Mucosa of rectum (tissue), 2 donors: ENCODE measurements at regions not wholly inside any gene's neighbourhood (a gene's known extent, or its start where the extent isn't known, plus 50 kb on each side); places are given as distances from the start of the nearest gene placed in this dataset.

Experiments
- H3K27ac ChIP-seq, 2 donors: one replicate each; pipeline ENCODE4 v1.7.0; 2013; ENCODE audit warnings: inconsistent platforms in 2 of 2, low read depth in 2 of 2, low read length in 2 of 2
- H3K27me3 ChIP-seq, 2 donors: one replicate each; pipeline ENCODE4 v1.7.0; 2013; ENCODE audit warnings: low read length in 2 of 2; ENCODE audit not compliant: control insufficient read depth in 2 of 2, insufficient read depth in 2 of 2
- H3K36me3 ChIP-seq, 2 donors: one replicate each; pipeline ENCODE4 v1.7.0; 2013; ENCODE audit warnings: low read length in 2 of 2; ENCODE audit not compliant: control insufficient read depth in 2 of 2, insufficient read depth in 2 of 2
- H3K4me1 ChIP-seq, 2 donors: one replicate each; pipeline ENCODE4 v1.7.0; 2013; ENCODE audit warnings: low read length in 2 of 2, mild to moderate bottlenecking in 1 of 2; ENCODE audit not compliant: control insufficient read depth in 2 of 2, insufficient read depth in 2 of 2
- H3K4me3 ChIP-seq, 2 donors: one replicate each; pipeline ENCODE4 v1.7.0; 2013; ENCODE audit warnings: low read length in 2 of 2
- H3K9ac ChIP-seq, 2 donors: one replicate each; pipeline ENCODE4 v1.7.0; 2013; ENCODE audit warnings: low read length in 2 of 2, low read depth in 1 of 2, mild to moderate bottlenecking in 1 of 2
- H3K9me3 ChIP-seq, 2 donors: one replicate each; pipeline ENCODE4 v1.7.0; 2013; ENCODE audit warnings: low read length in 2 of 2; ENCODE audit not compliant: control insufficient read depth in 2 of 2
- donor health status: healthy.
- donor health status: Normal muscosa, but diverticular disease.

GRCh38 chr2:177326005-177326404 lies 61.5 kb upstream of the NFE2L2 start:
- Histone ChIP-seq H3K4me1 (peaks cover 14 to 29% of the 10 kb centered on the region in 2 donors), H3K9ac (no peak overlapping the region)

DNA sequence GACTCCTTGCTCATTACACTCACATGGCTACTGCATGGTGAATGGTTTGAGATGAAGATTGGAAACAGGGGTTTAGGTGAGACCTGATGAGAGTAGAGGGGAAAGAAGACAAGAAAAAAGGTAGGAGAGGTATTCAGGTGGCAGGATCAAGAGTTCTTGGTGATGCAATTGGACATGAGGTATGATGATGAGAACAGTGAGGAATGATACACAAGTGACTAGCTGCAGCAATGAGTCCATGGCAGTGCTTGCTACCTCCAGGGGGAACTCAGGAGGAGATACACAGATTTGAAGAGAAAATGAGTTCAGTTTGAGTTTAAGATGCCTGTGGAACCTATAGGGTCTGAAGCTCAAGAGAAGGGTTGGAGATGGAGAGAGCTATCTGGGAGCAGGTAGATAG lies 62.1 kb upstream of the NFE2L2 start:
- no peak overlapping the region for H3K9ac ChIP-seq
- H3K4me3 ChIP-seq = no peak overlapping the region
- no peaks in the 10 kb centered on the region for H3K27me3 ChIP-seq
- H3K4me1 ChIP-seq = peaks cover 14 to 29% of the 10 kb centered on the region in 2 donors
- H3K9me3 ChIP-seq = no peaks in the 10 kb centered on the region
- no peaks in the 10 kb centered on the region for H3K36me3 ChIP-seq
- H3K27ac ChIP-seq = no peak overlapping the region

More at GRCh38 chr2:177326005-177326404, 61.5 kb upstream of the NFE2L2 start:
- Histone ChIP-seq H3K27ac (no peak overlapping the region), H3K27me3 (no peaks in the 10 kb centered on the region), H3K9me3 (no peaks in the 10 kb centered on the region), H3K4me3 (no peak overlapping the region), H3K36me3 (no peaks in the 10 kb centered on the region)

- Histone ChIP-seq H3K27me3 (no peaks in the 10 kb centered on the region), H3K9ac (no peak overlapping the region), H3K27ac (no peak overlapping the region), H3K4me3 (no peak overlapping the region), H3K9me3 (no peaks in the 10 kb centered on the region), H3K4me1 (peaks cover 17 to 32% of the 10 kb centered on the region in 2 donors), H3K36me3 (no peaks in the 10 kb centered on the region)
Measured at GRCh38 chr2:177327009-177327408, 62.5 kb upstream of the NFE2L2 start.

GRCh38 chr2:177328056-177328455 lies 63.5 kb upstream of the NFE2L2 start:
- H3K9ac ChIP-seq = no peak overlapping the region
- H3K27ac ChIP-seq = no peak overlapping the region
- H3K4me3 ChIP-seq = no peak overlapping the region
- H3K4me1 ChIP-seq = peaks cover 10 to 24% of the 10 kb centered on the region in 2 donors
- no peaks in the 10 kb centered on the region for H3K9me3 ChIP-seq
- H3K27me3 ChIP-seq = no peaks in the 10 kb centered on the region
- no peaks in the 10 kb centered on the region for H3K36me3 ChIP-seq

GRCh38 chr2:177329064-177329463 lies 63.5 kb upstream of the AGPS start:
- H3K4me1 ChIP-seq = peaks cover 10 to 21% of the 10 kb centered on the region in 2 donors
- no peak overlapping the region for H3K9ac ChIP-seq
- H3K4me3 ChIP-seq = no peak overlapping the region
- H3K9me3 ChIP-seq = no peaks in the 10 kb centered on the region
- no peaks in the 10 kb centered on the region for H3K36me3 ChIP-seq
- H3K27ac ChIP-seq = no peak overlapping the region
- H3K27me3 ChIP-seq = no peaks in the 10 kb centered on the region

DNA sequence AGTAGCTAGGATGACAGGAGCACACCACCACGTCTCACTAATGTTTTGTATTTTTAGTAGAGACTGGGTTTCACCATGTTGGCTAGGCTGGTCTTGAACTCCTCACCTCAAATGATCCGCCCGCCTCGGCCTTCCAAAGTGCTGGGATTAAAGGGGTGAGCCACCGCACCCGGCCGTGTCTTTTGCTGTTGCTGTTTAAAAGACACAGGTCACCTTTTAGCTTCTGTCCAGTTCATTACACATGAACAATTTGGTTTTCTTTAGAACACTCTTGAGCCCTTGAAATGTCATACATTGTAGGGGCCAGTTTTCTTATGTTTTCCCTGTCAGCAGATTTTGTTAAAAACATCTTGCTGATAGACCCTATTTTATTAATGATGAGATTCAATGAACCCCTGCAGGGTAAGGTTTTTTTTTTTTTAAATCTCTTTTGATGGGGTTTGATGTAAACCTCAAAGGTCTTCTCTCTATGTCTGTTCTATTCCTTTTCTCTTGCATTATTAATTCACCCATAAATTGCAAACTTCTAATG lies 61.0 kb upstream of the AGPS start:
- no peaks in the 10 kb centered on the region for H3K27me3 ChIP-seq
- peaks cover 2 to 4% of the 10 kb centered on the region in 2 donors for H3K4me1 ChIP-seq
- peak overlapping the region in 1 of 2 donors; percentile 39 for H3K27ac ChIP-seq
- H3K4me3 ChIP-seq = peak overlapping the region in 1 of 2 donors; percentile 14
- no peak overlapping the region for H3K9ac ChIP-seq
- H3K9me3 ChIP-seq = no peaks in the 10 kb centered on the region
- H3K36me3 ChIP-seq = no peaks in the 10 kb centered on the region

DNA sequence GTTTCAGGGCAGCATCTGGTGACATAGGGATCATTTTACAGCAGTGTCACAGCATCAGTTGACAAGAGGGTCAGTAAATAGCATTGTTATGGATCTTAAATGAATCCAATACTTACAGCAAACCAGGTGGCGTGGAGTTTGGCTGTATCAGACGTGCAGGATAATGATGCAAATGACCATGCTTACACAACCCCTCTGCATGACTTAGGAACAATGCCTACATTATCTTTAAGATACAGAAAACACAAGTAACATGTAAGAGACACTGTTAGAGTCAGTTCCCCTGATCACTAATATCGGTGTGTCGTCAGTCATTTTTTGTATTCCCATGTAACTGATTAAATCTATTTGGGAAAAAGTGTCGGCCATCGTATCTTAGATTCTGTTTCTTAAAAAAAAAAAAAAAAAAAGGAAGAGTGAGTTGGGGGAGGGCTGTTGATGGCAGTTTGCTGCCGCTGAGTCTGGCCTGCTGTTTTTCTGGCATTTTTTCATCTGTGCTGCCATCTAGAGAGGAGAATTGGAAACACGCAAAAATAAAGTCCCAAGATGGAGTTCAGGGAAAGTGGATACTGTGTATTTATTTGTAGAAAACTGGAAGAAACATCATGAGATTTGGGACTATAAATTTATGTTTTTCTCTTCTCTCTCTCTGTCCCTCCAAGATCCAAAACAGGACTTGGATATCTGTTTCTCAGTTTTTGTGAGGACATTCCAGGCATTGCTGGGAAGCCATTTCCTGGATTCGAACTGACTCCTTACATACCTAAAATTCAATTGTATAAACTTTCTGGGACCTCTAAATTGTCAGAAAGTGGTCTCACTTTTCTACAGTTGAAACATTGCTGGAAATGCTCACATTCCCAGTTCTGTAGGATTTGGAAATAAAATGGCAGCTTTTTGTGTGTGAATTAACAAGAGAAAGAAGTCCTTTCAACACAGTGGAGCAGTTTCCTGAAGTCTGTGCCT lies 60.3 kb upstream of the AGPS start:
- Histone ChIP-seq H3K4me3 (peak overlapping the region in 1 of 2 donors; percentile 14), H3K27ac (peak overlapping the region in 1 of 2 donors; percentile 39), H3K9ac (no peak overlapping the region)

DNA sequence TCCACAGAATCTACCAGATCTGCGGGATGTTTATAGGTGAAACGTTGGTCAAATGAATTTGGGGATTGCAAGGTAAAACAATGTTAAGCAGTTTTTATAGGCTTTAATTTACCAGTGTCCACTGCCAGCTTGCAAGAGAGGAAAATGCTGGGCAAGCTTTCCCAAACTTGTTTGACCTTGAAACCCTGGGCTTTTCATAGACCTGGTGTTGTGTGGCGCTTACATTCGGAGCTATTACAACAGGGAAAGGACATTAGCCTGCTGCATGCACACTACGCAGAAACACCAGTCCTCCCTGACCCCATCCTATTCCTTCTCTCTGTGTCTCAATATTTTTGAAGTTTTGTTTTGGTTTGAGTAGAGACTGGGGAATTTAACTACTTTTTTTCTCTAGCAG lies 59.6 kb upstream of the AGPS start:
- Histone ChIP-seq H3K4me1 (peaks cover 2 to 4% of the 10 kb centered on the region in 2 donors), H3K4me3 (no peak overlapping the region), H3K9ac (no peak overlapping the region), H3K36me3 (no peaks in the 10 kb centered on the region), H3K27ac (peak overlapping the region in 1 of 2 donors; percentile 10), H3K27me3 (no peaks in the 10 kb centered on the region), H3K9me3 (no peaks in the 10 kb centered on the region)

More for the DNA sequence above, 60.3 kb upstream of the AGPS start:
- Histone ChIP-seq H3K4me1 (peaks cover 2 to 4% of the 10 kb centered on the region in 2 donors), H3K27me3 (no peaks in the 10 kb centered on the region), H3K9me3 (no peaks in the 10 kb centered on the region), H3K36me3 (no peaks in the 10 kb centered on the region)

- Histone ChIP-seq H3K4me3 (no peak overlapping the region), H3K9ac (no peak overlapping the region), H3K27me3 (no peaks in the 10 kb centered on the region), H3K36me3 (no peaks in the 10 kb centered on the region), H3K4me1 (peaks cover 2 to 4% of the 10 kb centered on the region in 2 donors), H3K27ac (no peak overlapping the region), H3K9me3 (no peaks in the 10 kb centered on the region)
Measured at GRCh38 chr2:177334940-177335543, 57.5 kb upstream of the AGPS start.

GRCh38 chr2:177335917-177336450 lies 56.6 kb upstream of the AGPS start:
- Histone ChIP-seq H3K27ac (no peak overlapping the region), H3K9me3 (no peaks in the 10 kb centered on the region), H3K36me3 (no peaks in the 10 kb centered on the region), H3K9ac (no peak overlapping the region), H3K27me3 (no peaks in the 10 kb centered on the region), H3K4me3 (no peak overlapping the region), H3K4me1 (peaks cover 2 to 4% of the 10 kb centered on the region in 2 donors)
